Suppressor macrophage (primary cell): ENCODE measurements at regions not wholly inside any gene's neighbourhood (a gene's known extent, or its start where the extent isn't known, plus 50 kb on each side); places are given as distances from the start of the nearest gene placed in this dataset.
A peak's percentile ranks its signal among the peaks of the same experiment; 100 is the strongest.
"Not testable (repeated sequence)": the region's sequence is repeated elsewhere in the genome, so short reads cannot be mapped to it uniquely, and the experiment has no call there.

Source experiments
- DNase-seq, 4 experiments: peaks; one replicate each; pipeline ENCODE4 v3.0.0-alpha.2; 2020 to 2022

DNA sequence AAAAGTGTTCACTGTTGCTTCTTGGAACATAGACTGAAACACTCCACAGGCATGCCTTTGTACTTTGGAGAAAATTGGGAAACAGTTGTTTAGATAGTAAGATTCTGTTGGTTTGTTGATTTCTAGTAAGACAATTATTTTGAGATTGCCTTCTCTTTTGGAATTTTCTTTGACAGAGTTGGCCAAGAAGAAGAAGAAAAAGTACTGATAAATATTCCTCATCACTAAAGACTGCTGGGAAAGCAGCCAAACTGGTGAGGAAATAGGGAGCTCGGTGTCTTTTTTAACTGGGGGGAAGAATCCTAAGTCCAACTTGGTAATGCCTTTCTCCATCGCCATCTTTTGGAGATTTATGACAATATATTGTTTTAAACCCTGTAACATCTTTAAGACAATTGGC is 370.7 kb downstream of the GPAT3 start:
- no peak for DNase-seq

DNA sequence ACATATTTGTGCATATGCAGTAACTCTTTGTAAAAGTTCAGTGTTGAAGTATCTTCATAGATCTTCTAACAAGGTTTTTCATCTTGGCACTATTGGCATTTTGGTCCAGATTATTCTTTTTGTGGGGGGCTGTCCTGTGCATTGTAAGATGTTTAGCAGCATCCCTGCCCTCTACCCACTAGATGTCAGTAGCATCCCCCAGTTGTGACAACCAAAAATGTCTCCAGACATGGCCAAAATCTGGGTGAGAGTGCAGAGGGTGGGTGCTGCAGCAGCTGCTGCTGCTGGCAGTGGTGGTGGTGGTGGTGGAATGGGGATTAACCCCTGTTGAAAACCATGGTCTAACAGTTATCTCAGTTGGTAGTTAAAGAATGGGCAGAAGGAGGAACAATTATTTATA is 370.0 kb downstream of the GPAT3 start:
- DNase-seq = peak in 1 of 4 experiments; percentile 0

DNA sequence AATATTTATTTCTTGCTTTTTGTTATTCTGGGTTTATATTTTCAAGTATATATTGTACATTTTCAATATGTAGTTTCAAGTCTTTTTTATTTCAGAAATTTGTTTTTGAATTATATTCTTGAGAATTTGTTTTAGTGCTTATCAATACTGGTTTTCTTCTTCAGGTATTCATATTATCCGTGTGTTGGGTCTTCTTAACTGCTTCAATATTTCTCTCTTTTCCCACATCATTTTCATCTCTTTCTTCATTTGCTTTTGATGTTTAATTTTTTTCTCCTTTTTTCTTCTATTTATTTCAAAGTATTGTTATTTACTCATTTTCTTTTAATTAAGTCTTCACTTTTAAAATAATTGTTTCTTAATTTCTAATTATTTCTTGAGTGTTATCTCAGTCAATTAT is 367.8 kb downstream of the GPAT3 start:
- not testable (repeated sequence) for DNase-seq

DNA sequence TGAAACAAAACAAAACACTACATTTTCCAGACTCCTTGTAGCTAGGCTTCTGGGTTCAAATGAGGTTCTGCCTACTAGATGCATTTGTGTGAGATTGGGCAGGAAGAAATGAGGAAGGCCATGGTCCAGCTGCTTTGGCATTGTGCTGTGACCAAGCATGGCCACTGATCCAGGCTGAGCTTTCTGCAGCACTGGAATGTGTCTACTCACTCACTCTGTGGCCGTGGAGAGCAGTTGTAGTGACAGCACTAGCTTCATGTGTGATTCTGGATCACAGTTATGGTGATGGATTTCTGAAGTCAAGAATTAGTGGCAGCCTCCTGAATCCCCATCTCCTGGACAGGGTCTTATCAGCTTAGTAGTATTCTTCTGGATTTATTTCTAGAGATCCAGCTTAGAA is 358.9 kb downstream of the GPAT3 start:
- no peak for DNase-seq

DNA sequence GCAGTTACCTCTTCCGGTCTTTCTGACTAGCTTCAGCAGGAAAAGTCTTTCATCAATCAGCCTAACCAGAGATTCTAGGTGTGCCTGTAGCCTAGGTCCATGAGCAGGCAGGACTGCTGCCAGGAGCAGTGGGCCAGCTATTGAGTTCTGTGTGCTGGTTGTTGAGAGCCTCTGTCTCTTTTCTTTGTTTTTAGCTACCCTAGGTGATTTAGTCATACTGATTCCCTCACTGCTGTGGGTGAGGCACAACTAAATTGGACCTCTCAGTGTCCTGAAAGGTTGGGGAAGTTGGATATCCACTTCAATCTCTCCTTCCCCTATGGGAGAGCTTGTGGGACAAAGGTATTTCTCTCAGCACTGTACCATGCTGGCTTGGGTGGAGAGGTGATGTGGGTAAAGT is 354.9 kb downstream of the GPAT3 start:
- no peak for DNase-seq

DNA sequence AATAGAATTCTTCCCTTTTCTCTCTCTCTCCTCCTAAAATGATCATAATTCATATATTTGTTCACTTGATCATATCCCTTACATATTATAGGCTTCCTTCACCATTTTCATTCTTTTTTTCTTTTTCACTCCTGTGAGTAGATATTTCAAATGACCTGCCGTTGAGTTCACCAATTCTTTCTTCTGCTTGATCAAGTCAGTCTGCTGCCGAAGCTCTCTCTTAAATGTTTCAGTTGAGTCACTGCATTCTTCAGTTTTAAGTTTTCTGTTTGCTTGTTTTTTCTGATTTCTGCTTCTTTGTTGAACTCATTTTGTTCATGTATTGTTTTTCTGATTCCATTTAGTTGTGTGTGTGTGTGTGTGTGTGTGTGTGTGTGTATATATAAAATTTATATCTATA is 354.3 kb downstream of the GPAT3 start:
- no peak for DNase-seq

DNA sequence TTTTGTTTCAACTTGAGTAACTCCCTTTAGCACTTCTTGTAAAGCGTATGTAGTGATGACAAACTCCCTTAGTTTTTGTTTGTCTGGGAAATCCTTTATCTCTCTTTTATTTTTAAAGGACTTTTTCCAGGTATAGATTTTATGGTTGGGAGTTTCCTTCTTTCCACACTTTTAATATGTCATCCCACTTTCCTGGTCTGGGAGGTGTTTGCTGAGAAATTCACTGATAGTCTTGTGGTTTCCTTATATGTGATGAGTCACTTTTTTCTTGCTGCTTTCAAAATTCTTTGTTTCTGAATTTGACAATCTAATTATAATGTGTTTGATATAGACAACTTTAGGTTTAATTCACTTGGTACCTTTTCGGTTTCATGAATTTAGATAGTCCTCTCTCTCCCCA is 353.9 kb downstream of the GPAT3 start:
- no peak for DNase-seq

DNA sequence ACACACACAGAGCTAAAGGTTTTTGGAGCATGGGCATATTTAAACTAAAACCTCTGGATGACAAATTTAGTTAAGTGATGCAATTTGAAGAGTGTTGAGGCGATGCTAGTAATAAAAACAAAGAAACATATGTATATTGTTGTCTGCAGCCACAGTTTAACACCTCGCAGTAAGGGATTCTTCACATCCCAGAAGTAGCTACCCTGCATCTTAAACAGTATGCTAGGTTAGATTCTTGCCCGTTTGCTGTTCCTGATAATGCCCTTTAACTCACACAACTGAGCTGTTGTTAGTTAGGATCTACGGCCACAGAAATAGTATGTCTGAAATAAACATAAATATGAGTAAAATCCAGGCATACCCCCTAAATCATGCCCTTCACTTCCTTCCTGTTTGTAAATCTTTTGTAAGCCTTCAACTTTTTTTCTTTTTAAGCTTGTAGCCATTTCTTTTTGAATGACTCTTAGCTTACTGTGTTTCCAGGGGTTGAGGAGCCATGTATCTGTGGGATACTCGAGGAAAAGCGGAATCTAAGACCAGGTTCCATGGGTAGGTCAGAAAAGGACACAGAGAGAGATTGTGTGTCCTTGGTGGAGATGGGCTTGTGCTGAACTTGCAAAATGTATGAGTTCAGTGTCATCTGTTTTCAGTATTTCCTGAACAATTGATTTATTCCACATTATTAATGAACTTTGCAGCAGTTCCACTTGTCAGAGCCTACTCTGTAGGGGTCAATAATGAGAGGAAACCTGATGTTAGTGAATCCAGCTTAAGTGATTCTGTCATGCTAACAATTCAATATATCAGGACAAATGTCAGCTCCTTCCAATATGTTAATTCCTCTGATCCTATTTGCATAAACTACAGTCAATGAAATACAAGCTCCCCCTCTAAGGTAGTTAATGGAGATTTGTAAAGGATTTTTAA is 349.6 kb downstream of the GPAT3 start:
- DNase-seq = no peak

DNA sequence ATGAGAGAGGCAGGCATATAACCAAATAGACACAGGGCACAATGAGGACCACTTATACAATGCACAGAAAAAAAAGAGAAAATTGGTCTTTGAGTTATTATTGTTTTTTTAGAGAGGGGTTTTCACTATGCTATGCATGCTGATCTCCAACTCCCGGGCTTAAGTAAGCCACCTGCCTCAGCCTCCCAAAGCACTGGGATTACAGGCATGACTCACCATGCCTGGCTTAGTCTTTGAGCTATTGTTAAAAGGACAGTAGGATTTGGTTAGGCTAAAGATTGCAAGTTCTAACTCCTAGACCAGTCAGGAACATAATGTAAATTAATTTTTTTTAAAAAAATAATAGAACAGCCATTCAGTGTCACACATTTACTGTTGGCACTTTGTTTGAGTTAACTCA is 340.1 kb downstream of the GPAT3 start:
- DNase-seq = no peak

DNA sequence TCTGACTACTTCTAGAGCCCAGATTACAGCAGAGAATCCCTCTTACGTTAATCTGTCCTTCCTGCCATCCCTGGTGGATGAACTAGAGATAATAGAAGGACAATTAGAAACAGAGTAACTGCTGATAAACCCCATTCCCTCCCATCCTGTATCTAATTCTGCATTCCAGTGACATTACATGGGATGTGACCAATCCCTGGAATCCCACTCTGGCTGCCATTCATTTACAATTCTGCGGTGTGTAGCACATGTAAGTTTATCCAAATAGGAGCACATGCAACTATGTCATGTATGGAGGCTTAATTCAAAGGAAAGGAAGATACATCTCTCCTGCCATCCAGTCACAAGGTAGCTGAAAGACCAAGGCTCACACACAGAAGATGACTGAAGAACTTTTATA is 339.5 kb downstream of the GPAT3 start:
- no peak for DNase-seq

DNA sequence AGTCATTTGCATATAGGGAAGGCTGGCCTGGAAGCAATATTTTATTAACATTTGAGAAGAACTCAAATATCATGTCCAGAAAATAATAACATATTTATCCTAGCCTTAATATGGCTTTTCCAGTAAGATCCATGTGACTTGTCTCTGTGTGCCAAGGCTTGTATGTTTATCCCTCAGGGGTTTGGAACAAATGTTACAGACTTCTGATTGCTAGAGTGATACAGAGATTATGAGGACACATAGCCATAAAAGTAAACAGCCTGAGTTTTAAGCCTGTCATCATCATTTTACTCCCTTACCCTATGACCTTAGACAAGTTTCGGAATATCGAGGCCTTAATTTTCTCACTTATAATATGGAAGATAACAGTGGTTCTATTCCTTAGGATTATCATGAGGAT is 338.1 kb downstream of the GPAT3 start:
- no peak for DNase-seq

DNA sequence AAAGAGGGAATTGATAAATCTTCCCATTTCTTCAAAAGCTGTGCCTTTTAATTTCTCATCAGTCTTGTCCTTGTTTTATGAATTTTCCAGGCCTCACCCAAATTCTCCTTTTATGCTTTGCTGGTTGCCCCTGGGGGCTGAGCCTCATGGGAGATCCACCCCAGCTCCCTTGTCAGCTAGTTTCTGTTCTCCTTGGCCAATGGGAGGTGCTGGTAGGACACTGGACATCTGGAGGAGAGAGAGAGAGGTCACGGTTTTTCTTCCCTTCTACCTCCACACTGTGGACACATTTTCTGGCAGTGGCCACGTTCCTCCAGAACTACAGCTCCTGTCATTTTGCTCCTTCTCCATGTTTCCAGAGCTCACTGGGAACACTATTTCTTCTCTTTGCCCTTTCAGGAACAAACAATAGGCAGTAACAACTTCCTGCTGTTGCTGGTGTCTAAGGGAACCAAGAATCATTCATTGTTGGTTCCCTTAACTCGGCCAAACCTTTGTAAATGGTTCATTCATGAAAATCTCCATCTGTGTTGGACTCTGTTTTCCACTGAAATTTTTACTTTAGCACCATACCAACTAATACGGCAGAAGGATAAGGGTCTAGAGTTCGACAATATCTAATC is 334.5 kb downstream of the GPAT3 start:
- DNase-seq = peak in 1 of 4 experiments; percentile 1

DNA sequence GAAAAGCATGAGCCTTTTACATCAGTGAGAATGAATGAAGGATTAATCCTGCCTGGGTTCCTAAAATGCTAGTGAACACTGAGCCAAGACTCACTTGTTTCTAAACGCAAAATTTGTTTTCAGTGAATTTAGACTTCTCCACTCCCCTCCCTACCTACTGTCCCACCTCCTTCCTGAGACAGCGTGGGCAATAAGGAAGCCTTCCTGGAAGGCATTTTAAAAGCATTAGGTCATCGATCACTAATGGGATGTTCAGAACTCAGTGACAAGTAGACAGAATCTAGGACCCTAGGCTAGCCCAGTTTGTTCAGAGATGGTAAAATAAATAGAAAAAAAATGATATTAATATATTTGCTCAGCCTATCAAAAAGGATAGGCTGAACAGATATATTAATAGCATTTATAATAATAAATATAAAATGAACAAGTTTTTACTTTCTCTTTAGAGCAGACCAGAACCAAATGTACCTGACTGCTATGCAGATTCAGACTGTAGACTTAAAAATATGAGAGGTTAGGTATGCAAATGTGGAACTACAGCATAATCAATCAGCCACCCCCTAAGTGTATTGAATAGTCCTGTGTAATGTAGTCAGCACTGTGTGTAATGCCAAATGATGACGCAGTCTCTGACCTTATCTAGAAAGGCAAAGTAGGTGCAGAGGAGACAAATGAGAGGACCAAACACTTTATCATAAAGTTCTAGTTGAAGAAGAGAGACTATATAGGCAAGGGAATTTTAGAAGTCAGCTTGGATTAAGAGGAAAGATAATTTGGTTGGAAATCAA is 331.1 kb downstream of the GPAT3 start:
- DNase-seq = no peak

DNA sequence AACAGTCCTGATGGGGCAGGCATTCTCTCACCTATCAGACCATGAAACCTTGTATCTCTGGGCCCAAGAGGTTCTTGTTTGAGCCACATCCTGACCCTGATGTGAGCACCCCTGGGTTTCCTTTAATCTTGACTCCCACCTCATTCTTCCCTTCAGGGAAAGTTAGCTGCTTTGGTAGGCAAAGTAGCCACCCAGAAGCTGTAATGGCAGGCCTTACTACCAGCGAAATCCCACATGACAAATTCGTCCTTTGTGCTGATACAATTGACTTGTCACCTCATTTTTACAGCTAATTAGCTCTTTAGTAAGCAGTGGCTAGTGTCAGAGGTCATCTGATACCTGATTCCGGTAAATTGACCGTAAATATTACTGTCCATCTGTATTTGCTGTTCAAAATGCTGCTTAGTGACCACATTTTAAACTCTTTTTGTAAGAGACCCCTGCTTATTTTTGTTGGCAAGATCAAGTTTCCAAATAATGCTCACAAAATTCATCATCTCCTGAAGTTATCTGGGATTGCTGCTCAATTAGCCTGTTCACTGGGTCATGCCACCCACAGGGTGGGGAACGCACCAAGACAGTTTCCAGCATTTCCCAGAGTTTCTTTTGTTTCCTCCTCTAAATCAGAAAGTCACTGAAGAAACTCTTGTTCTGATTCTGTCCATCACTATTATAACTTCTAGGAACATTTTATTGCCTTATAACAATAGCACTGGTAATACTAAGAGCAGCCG is 329.7 kb downstream of the GPAT3 start:
- DNase-seq = no peak

DNA sequence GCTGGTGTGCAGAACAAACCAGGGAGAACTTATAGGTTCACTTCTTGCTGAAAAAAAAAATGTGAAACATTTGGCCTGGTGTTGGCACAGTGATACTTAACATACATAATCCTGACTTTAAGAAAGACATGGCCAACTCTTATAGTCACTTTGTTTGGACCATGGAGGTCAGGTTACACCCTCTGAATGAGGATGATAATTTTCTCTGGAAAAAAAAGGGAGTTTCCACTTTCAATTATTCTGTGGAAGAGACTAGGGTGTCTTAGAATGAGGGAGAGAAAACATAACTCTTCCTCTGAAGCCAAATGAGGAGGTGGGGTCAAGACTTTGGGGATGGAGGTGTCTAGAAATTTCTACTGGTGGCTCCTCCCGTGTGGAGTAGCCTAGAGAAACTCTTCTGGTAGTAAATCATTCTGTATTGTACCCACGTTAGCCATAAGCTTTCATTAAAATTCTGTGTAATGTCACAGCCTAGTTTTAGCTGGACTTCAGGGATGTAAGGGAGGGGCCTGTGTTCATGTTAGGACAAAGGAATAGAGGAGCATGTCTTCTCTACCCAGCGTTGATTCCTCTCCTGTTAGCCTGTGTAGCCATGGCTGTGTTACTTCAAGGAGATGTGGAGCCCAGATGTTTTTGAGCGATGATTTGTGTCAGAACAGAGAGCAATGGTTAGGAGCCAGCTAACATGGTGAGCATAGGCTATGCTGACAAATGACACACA is 328.3 kb downstream of the GPAT3 start:
- DNase-seq = no peak

DNA sequence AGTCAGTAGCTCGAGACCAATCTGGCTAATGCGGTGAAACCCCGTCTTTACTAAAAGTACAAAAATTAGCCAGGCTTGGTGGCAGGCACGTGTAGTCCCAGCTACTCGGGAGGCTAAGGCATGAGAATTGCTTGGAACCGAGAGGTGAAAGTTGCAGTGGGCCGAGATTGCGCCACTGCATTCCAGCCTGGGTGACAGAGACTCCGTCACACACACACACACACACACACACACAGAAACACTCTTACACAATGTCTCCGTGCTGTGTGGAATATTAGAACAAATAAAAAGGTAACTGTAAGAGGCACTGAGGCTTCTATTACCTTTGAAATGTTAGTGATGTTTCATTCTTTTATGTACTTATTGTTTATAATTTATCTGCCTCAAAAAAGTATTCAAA is 326.6 kb downstream of the GPAT3 start:
- DNase-seq = no peak

DNA sequence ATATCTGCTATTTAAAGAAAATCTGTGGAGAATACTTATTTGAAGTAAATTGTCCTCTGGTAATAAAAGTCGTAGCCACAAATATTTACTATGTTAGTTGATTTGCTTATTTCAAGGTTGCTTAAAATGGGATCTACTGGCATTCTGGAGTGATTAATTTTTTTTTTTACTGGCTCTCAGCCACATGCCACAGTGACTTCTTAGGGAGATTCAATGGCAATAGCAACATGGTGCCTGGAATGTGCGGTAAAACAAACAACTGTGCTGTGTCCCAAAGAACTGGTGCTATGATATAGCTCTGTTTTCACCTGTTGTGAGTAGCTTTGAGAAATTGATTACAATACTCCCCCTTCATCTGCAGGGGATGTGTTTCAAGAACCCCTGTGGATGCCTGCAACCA is 324.3 kb downstream of the GPAT3 start:
- no peak for DNase-seq

DNA sequence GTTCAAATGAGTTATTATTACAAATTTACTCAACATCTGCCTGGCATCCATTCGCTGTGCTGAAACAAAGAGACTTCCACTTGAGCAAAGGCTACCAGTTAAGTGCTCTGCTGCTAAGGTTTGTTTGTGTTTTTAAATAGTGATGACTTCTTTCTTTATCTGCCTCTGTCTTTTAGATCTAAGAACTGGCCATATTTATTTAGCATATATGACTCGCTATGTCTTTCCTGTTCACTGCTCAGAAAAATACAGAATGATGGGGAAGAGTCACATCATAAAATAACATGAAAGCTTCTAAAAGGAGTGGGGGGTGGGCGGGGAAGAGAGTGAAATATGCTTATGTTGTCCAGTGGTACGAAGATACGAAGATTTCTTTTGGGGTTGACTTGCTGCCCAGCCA is 322.2 kb downstream of the GPAT3 start:
- no peak for DNase-seq

DNA sequence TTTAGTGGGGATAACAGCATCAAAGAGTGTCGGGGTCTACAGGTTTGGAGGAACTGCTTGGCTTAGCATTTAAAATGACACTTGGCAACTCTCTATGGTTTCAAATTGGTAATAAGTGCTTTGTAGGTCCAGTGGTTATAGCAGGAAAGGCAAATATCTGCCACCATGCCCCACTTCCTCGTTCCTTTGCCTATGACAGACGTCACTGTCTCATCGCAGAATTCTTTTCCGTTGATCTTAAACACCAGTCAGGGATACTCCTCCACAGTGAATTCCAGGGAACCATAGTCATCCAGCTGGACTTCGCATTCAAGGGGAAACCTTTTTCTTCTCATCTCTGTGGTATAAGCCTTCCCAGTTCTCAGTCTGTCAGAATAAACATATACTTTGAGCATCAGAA is 319.1 kb downstream of the GPAT3 start:
- no peak for DNase-seq

DNA sequence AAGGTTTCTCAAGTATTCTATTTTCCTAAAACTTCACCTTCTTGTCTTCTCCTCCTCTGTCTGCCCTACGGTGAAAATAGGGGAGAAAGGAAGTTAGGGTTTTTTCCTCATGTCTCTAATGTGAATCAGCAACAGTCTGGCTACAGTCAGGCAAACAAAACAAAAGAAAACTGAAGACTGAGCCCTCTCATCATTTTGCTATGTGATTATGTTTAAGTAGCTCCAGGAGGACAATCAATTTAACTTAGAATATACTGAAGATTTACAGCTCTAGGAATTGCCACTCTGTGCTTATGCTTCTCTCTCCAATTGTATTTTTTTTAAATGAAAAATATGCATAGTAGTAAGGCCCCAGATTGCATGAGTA is 316.2 kb downstream of the GPAT3 start:
- no peak for DNase-seq

DNA sequence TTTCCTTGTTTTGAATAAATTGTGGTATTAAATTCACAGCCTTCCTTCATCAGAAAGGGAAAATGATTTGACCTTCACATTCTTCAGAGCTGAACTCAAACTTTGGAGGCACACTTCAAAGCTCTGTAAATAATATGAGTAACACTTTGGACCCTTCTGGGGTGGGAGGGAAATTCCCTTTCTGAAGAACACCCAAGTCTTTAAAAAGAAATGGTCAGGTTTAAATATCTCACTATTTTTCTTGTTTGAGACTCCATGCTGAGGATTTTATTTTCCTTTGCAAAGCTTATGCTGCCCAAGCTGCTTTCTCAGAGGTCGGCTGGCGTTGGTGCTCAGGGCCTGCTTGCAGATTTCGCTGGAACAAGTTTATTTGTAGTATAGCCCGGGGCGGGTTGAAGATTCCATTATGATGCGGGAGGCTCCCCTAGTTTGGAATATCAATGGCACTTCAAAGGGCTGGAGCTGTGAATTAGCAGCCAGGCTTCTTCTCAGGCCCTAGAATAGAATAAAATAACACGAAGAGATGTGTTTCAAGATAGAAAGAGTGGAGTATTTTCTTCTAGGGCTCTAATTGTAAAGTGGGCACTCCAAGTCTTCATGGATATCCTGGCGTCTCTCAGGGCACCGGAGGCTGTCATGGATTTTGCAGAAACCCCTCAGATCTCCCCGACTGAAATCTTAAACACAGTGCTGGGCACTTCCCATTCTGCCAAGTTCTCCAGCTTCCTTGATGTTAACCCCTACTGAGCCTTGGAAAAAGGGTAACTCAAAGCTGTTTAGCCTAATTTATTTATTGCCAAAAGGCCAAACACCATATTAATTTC is 315.6 kb downstream of the GPAT3 start:
- no peak for DNase-seq
